SU-DHL-6 (cell line): ENCODE measurements at regions not wholly inside any gene's neighbourhood (a gene's known extent, or its start where the extent isn't known, plus 50 kb on each side); places are given as distances from the start of the nearest gene placed in this dataset.

Experiments
- H2AFZ ChIP-seq: fragments of 200-600 bp; sonication (generic); 2 replicates; pipeline ENCODE4 v1.6.1; 2014; ENCODE audit warnings: low read depth, mild to moderate bottlenecking, moderate library complexity, mixed read lengths, antibody characterized with exemption, low read length; ENCODE audit not compliant: severe bottlenecking
- H3F3A ChIP-seq: fragments of 200-600 bp; shearing (Covaris generic); 2 replicates; pipeline ENCODE4 v1.6.0; 2016; ENCODE audit warnings: antibody characterized with exemption, mild to moderate bottlenecking; ENCODE audit not compliant: insufficient read depth
- H3K27ac ChIP-seq: fragments of 200-600 bp; sonication (generic); 2 replicates; pipeline ENCODE4 v1.5.1; 2016; ENCODE audit warnings: low read depth, mild to moderate bottlenecking, low read length, moderate library complexity, mixed read lengths
- H3K27me3 ChIP-seq: fragments of 200-600 bp; sonication (generic), shearing (Covaris generic); 2 replicates; pipeline ENCODE4 v1.6.0; 2014; ENCODE audit warnings: mild to moderate bottlenecking, low read length
- H3K36me3 ChIP-seq: fragments of 200-600 bp; sonication (generic); 2 replicates; pipeline ENCODE4 v1.6.1; 2014; ENCODE audit warnings: mild to moderate bottlenecking, low read length, mixed read lengths
- H3K4me2 ChIP-seq: fragments of 300-600, 200-600 bp; shearing (Covaris generic), sonication (generic); 2 replicates; pipeline ENCODE4 v1.6.0; 2014; ENCODE audit warnings: low read length, low read depth, mild to moderate bottlenecking; ENCODE audit not compliant: poor library complexity, severe bottlenecking
- H3K4me3 ChIP-seq: fragments of 200-600 bp; sonication (generic); 2 replicates; pipeline ENCODE4 v1.5.1; 2014; ENCODE audit warnings: antibody characterized with exemption, low read length, mild to moderate bottlenecking, mixed read lengths; ENCODE audit not compliant: insufficient read depth, poor library complexity, severe bottlenecking
- H3K79me2 ChIP-seq: fragments of 200-600 bp; sonication (generic); 2 replicates; pipeline ENCODE4 v1.6.1; 2014; ENCODE audit warnings: mild to moderate bottlenecking, low read length, moderate library complexity; ENCODE audit not compliant: insufficient read depth
- H3K9ac ChIP-seq: fragments of 200-600 bp; sonication (generic); 2 replicates; pipeline ENCODE4 v1.7.0; 2014; ENCODE audit warnings: mild to moderate bottlenecking, low read length
- H3K9me2 ChIP-seq: fragments of 200-600 bp; sonication (generic); replicated peaks from 2 replicates; pipeline ENCODE4 v1.6.1; 2014; ENCODE audit warnings: low read length; ENCODE audit not compliant: insufficient read depth
- H3K9me3 ChIP-seq: fragments of 200-600 bp; sonication (generic); 2 replicates; pipeline ENCODE4 v1.6.1; 2014; ENCODE audit warnings: low read length, mixed read lengths; ENCODE audit not compliant: insufficient read depth
- H4K20me1 ChIP-seq: fragments of 200-600 bp; sonication (generic); 2 replicates; pipeline ENCODE4 v1.6.1; 2014; ENCODE audit warnings: low read depth, mild to moderate bottlenecking, antibody characterized with exemption, low read length, moderate library complexity, mixed read lengths
- CTCF ChIP-seq: fragments of 200-600 bp; sonication (generic); IDR thresholded peaks from one replicate; pipeline ENCODE4 v1.5.1; 2017; ENCODE audit warnings: antibody characterized with exemption, mild to moderate bottlenecking, low read length, moderate library complexity; ENCODE audit not compliant: insufficient read depth, poor library complexity, severe bottlenecking
- EZH2phosphoT487 ChIP-seq: fragments of 200-600 bp; sonication (generic), shearing (Covaris generic); conservative IDR thresholded peaks from 2 replicates; pipeline ENCODE4 v1.6.1; 2018; ENCODE audit warnings: mild to moderate bottlenecking, antibody characterized with exemption, low read length, moderate library complexity, mixed read lengths

GRCh38 chr17:52696362-52696761 is 537.8 kb upstream of the CA10 start:
- Histone ChIP-seq H3K4me3 (no peak overlapping the region), H3K9me3 (no peaks in the 10 kb centered on the region), H3K4me2 (no peak overlapping the region), H3K27ac (no peak overlapping the region), H3K36me3 (no peaks in the 10 kb centered on the region), H3K27me3 (no peaks in the 10 kb centered on the region), H3K9me2 (no peaks in the 10 kb centered on the region), H3K9ac (no peak overlapping the region), H3F3A (no peaks in the 10 kb centered on the region), H4K20me1 (no peaks in the 10 kb centered on the region), H2AFZ (no peak overlapping the region), H3K79me2 (no peaks in the 10 kb centered on the region)
- no peak for TF ChIP-seq EZH2phosphoT487
- no peak for TF ChIP-seq CTCF

GRCh38 chr17:52686140-52686539 is 527.6 kb upstream of the CA10 start:
- H3K9me3 ChIP-seq: no peaks in the 10 kb centered on the region
- no peak overlapping the region for H3K27ac ChIP-seq
- no peak overlapping the region for H2AFZ ChIP-seq
- H4K20me1 ChIP-seq: no peaks in the 10 kb centered on the region
- no peak overlapping the region for H3K4me3 ChIP-seq
- H3K36me3 ChIP-seq: no peaks in the 10 kb centered on the region
- H3K9me2 ChIP-seq: no peaks in the 10 kb centered on the region
- no peak overlapping the region for H3K4me2 ChIP-seq
- H3K9ac ChIP-seq: no peak overlapping the region
- TF ChIP-seq CTCF (no peak), EZH2phosphoT487 (no peak)
- peaks cover 3% of the 10 kb centered on the region; the same call in 1 of the 2 replicates for H3F3A ChIP-seq
- no peaks in the 10 kb centered on the region for H3K27me3 ChIP-seq
- no peaks in the 10 kb centered on the region for H3K79me2 ChIP-seq

GRCh38 chr17:52681480-52681879 is 523.0 kb upstream of the CA10 start:
- no peaks in the 10 kb centered on the region for H3K27me3 ChIP-seq
- no peak overlapping the region for H3K9ac ChIP-seq
- no peaks in the 10 kb centered on the region for H3K9me2 ChIP-seq
- no peaks in the 10 kb centered on the region for H3K79me2 ChIP-seq
- no peak for TF ChIP-seq CTCF
- no peak for TF ChIP-seq EZH2phosphoT487
- no peak overlapping the region for H3K4me2 ChIP-seq
- no peaks in the 10 kb centered on the region; the same call in 1 of the 2 replicates for H3K9me3 ChIP-seq
- H3K4me3 ChIP-seq: no peak overlapping the region
- no peaks in the 10 kb centered on the region for H3F3A ChIP-seq
- H2AFZ ChIP-seq: no peak overlapping the region
- H3K36me3 ChIP-seq: no peaks in the 10 kb centered on the region
- H3K27ac ChIP-seq: no peak overlapping the region
- H4K20me1 ChIP-seq: no peaks in the 10 kb centered on the region
